WTC11 (cell line): ENCODE measurements at regions not wholly inside any gene's neighbourhood (a gene's known extent, or its start where the extent isn't known, plus 50 kb on each side); places are given as distances from the start of the nearest gene placed in this dataset.

ENCODE experiments used
- CREB1 ChIP-seq: sonication (generic); formaldehyde crosslinking; IDR thresholded peaks from 2 replicates; pipeline ENCODE4 v1.8.0; 2023; ENCODE audit warnings: mild to moderate bottlenecking, missing genetic modification reagents
- CTCF ChIP-seq: fragments of 200-600 bp; IDR thresholded peaks from 2 replicates; pipeline ENCODE4 v1.8.0; 2022; ENCODE audit warnings: antibody characterized with exemption
- ETV6 ChIP-seq: sonication (generic); formaldehyde crosslinking; IDR thresholded peaks from 2 replicates; pipeline ENCODE4 v1.8.1; 2022; ENCODE audit warnings: mild to moderate bottlenecking, missing genetic modification reagents
- MAX ChIP-seq: sonication (generic); formaldehyde crosslinking; IDR thresholded peaks from 2 replicates; pipeline ENCODE4 v1.8.0; 2022; ENCODE audit warnings: mild to moderate bottlenecking, missing genetic modification reagents
- TEAD4 ChIP-seq: sonication (generic); formaldehyde crosslinking; IDR thresholded peaks from 2 replicates; pipeline ENCODE4 v1.8.0; 2022; ENCODE audit warnings: mild to moderate bottlenecking, missing genetic modification reagents
- USF2 ChIP-seq: sonication (generic); formaldehyde crosslinking; IDR thresholded peaks from 2 replicates; pipeline ENCODE4 v1.8.1; 2023; ENCODE audit warnings: mild to moderate bottlenecking, missing genetic modification reagents, moderate library complexity
- TF ChIP-seq, protein P1 (sequence below): fragments of 250-450 bp; sonication (Bioruptor Pico); IDR thresholded peaks from 2 replicates; pipeline ENCODE4 v1.9.0; 2021; ENCODE audit warnings: mild to moderate bottlenecking, borderline replicate concordance

GRCh38 chr1:165054627-165055026 is 301.9 kb downstream of the LMX1A start:
- TF ChIP-seq TEAD4 (CRISPR knock-in tag) (no peak), MAX (no peak), USF2 (CRISPR knock-in tag) (no peak), ETV6 (CRISPR knock-in tag) (no peak), CREB1 (no peak), CTCF (no peak)
- TF ChIP-seq, protein P1, sequence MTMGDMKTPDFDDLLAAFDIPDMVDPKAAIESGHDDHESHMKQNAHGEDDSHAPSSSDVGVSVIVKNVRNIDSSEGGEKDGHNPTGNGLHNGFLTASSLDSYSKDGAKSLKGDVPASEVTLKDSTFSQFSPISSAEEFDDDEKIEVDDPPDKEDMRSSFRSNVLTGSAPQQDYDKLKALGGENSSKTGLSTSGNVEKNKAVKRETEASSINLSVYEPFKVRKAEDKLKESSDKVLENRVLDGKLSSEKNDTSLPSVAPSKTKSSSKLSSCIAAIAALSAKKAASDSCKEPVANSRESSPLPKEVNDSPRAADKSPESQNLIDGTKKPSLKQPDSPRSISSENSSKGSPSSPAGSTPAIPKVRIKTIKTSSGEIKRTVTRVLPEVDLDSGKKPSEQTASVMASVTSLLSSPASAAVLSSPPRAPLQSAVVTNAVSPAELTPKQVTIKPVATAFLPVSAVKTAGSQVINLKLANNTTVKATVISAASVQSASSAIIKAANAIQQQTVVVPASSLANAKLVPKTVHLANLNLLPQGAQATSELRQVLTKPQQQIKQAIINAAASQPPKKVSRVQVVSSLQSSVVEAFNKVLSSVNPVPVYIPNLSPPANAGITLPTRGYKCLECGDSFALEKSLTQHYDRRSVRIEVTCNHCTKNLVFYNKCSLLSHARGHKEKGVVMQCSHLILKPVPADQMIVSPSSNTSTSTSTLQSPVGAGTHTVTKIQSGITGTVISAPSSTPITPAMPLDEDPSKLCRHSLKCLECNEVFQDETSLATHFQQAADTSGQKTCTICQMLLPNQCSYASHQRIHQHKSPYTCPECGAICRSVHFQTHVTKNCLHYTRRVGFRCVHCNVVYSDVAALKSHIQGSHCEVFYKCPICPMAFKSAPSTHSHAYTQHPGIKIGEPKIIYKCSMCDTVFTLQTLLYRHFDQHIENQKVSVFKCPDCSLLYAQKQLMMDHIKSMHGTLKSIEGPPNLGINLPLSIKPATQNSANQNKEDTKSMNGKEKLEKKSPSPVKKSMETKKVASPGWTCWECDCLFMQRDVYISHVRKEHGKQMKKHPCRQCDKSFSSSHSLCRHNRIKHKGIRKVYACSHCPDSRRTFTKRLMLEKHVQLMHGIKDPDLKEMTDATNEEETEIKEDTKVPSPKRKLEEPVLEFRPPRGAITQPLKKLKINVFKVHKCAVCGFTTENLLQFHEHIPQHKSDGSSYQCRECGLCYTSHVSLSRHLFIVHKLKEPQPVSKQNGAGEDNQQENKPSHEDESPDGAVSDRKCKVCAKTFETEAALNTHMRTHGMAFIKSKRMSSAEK (CRISPR knock-in tag), result no peak
